ENCODE measurements at regions not wholly inside any gene's neighbourhood (a gene's known extent, or its start where the extent isn't known, plus 50 kb on each side); places are given as distances from the start of the nearest gene placed in this dataset.

- Histone ChIP-seq H3K27me3 (ENCODE audit: control insufficient read depth, insufficient read depth, low read length) (no peaks in the 10 kb centered on the region), H3K4me3 (ENCODE audit: low read depth, low read length) (no peak overlapping the region), H2AFZ (no peak overlapping the region), H3K79me2 (no peaks in the 10 kb centered on the region), H3K4me1 (no peaks in the 10 kb centered on the region), H3K4me2 (ENCODE audit: low read length) (no peak overlapping the region), H3K27ac (no peak overlapping the region), H3K36me3 (ENCODE audit: control insufficient read depth, insufficient read depth, low read length) (no peaks in the 10 kb centered on the region), H3K9ac (no peak overlapping the region), H3K9me3 (ENCODE audit: control insufficient read depth, low read length) (no peaks in the 10 kb centered on the region)
- no peak for TF ChIP-seq CTCF (IDR thresholded peaks at IDR 0.05)
Observed at GRCh38 chr14:22098435-22098834, 424.8 kb upstream of the OR4E1 start.

- no peak overlapping the region for H3K27ac ChIP-seq
- TF ChIP-seq CTCF (IDR thresholded peaks at IDR 0.05) = no peak
Observed at GRCh38 chr14:22097586-22098292, 424.1 kb upstream of the OR4E1 start.

GRCh38 chr14:22097072-22097471, 423.5 kb upstream of the OR4E1 start:
- Histone ChIP-seq H3K4me1 (no peaks in the 10 kb centered on the region), H2AFZ (no peak overlapping the region), H3K4me2 (ENCODE audit: low read length) (no peak overlapping the region), H3K4me3 (ENCODE audit: low read depth, low read length) (no peak overlapping the region), H3K79me2 (no peaks in the 10 kb centered on the region), H3K9me3 (ENCODE audit: control insufficient read depth, low read length) (no peaks in the 10 kb centered on the region), H3K27me3 (ENCODE audit: control insufficient read depth, insufficient read depth, low read length) (no peaks in the 10 kb centered on the region), H3K9ac (no peak overlapping the region), H3K36me3 (ENCODE audit: control insufficient read depth, insufficient read depth, low read length) (no peaks in the 10 kb centered on the region), H3K27ac (no peak overlapping the region)
- TF ChIP-seq CTCF (IDR thresholded peaks at IDR 0.05) = no peak

More at GRCh38 chr14:22097586-22098292, 424.1 kb upstream of the OR4E1 start:
- no peak overlapping the region for H3K4me3 ChIP-seq (ENCODE audit: low read depth, low read length)
- H3K27me3 ChIP-seq (ENCODE audit: control insufficient read depth, insufficient read depth, low read length) = no peaks in the 10 kb centered on the region
- H3K9me3 ChIP-seq (ENCODE audit: control insufficient read depth, low read length) = no peaks in the 10 kb centered on the region
- H3K36me3 ChIP-seq (ENCODE audit: control insufficient read depth, insufficient read depth, low read length) = no peaks in the 10 kb centered on the region
- H3K79me2 ChIP-seq = no peaks in the 10 kb centered on the region
- no peak overlapping the region for H3K9ac ChIP-seq
- H3K4me1 ChIP-seq = no peaks in the 10 kb centered on the region
- H3K4me2 ChIP-seq (ENCODE audit: low read length) = no peak overlapping the region
- no peak overlapping the region for H2AFZ ChIP-seq

- H3K9ac ChIP-seq = no peak overlapping the region
- no peaks in the 10 kb centered on the region for H3K4me1 ChIP-seq
- H3K9me3 ChIP-seq (ENCODE audit: control insufficient read depth, low read length) = no peaks in the 10 kb centered on the region
- no peak overlapping the region for H3K4me2 ChIP-seq (ENCODE audit: low read length)
- no peaks in the 10 kb centered on the region for H3K36me3 ChIP-seq (ENCODE audit: control insufficient read depth, insufficient read depth, low read length)
- no peaks in the 10 kb centered on the region for H3K27me3 ChIP-seq (ENCODE audit: control insufficient read depth, insufficient read depth, low read length)
- no peak overlapping the region for H3K27ac ChIP-seq
- no peak for TF ChIP-seq CTCF (IDR thresholded peaks at IDR 0.05)
- no peaks in the 10 kb centered on the region for H3K79me2 ChIP-seq
- no peak overlapping the region for H2AFZ ChIP-seq
- H3K4me3 ChIP-seq (ENCODE audit: low read depth, low read length) = no peak overlapping the region
Observed at GRCh38 chr14:22096514-22096895, 422.9 kb upstream of the OR4E1 start.
